HG02938 (cell line): ENCODE measurements at regions not wholly inside any gene's neighbourhood (a gene's known extent, or its start where the extent isn't known, plus 50 kb on each side); places are given as distances from the start of the nearest gene placed in this dataset.

Experiments used
- ATAC-seq: cut with Tn5 transposase; IDR thresholded peaks from one replicate; pipeline ENCODE4 v1.9.1; 2021; ENCODE audit warnings: mild to moderate bottlenecking, moderate library complexity; ENCODE audit not compliant: unreplicated experiment

DNA sequence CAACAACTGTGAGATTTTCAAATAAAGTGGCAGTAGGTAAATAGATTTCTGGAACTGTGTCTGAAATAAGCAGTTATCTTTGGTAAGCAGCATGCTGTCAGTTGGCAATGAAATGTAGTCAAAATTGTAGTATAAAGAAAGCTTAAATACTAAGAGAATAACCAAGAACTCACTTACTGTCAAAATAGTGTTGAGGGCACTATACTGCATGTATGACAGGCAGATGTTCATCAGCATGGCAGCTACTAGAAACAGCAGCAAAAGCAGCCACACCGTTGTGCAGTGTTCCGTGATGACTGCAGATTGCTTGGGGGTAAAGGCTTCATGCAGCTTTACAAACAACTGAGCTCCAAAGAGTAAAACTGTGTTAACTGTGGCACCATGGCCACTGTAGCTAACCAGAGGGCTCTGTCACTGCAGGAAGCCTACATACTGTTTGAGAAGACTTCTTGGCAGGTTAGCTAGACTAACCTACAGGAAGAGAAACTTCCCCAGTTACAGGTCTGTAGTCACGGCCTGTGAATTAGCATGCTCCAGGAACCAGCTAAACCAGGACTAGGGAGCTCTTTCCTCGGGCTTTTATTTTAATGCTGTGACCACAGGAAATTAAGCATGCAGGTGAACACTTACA is 459.7 kb downstream of the TBL1XR1 start:
- no peak for ATAC-seq

DNA sequence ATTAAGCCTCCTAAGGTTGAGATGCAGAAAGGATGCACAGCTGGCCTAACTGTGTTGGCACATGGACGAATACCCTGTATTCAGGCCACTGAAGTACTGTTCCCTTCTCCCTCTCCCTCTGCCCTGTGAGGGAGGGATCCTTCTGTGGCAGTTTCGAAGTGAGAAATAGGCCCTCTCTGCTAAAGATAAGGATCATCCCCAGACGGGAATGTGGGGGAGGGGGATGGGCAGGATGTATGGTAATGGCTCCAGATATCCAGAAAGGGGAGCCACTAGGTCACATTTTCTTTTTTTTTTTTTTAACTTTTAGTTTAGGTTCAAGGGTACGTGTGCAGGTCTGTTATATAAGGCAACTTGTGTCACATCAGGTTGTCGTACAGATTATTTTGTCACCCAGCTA is 463.1 kb downstream of the TBL1XR1 start:
- no peak for ATAC-seq

DNA sequence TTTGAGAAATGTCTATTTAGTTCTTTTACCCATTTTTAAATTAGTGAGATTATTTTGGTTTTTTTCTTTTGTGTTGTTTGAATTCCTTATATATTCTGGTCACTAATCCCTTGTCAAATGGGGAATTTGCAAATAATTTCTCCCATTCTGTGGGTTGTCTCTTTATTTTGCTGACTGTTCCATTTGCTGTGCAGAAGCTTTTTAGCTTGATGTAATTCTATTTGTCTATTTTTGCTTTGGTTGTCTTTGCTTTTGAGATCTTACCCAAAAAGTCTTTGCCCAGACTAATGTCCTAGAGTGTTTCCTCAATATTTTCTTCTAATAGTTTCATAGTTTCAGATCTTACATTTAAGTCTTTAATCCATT is 472.9 kb downstream of the TBL1XR1 start:
- ATAC-seq: no peak

DNA sequence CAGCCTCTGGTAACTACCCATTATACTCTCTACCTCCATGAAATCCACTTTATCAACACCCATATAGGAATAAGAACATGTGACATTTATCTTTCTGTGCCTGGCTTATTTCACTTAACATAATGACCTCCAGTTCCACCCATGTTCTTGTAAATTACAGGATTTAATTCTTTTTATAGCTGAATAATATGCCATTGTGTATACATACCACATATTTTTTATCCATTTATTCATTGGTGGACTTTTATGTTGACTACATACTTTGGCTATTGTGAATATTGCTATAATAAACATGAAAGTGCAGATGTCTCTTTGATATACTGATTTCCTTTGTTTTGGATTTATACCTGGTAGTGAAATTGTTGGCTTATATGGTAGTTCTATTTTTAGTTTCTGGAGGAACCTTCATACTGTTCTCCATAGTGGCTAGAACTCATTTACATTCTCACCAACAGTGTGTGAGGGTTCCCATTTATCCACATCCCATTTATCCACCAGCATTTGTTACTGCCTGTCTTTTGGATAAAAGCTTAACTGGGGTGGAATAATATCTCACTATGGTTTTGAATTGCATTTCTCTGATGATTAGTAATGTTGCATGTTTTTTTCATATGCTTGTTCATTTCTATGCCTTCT is 473.4 kb downstream of the TBL1XR1 start:
- ATAC-seq: no peak

DNA sequence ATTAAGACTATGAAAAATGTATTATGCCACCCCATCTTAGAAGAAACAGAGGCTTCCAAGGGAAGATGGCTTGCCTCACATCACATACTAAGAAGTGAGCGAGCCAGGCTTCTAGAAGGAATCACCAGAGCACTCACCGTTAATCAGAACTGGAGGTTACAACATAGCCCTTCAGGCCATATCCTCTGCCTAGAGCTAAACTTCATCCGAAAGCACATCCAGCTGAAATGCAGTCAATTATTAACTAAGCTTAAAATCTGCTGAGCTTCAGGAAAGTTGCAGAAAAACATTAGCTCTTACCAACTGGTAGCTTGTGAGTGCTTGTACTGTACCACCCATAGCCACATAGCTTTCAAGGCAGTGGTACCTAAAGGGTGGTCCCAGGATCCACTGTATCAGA is 483.2 kb downstream of the TBL1XR1 start:
- ATAC-seq: no peak

DNA sequence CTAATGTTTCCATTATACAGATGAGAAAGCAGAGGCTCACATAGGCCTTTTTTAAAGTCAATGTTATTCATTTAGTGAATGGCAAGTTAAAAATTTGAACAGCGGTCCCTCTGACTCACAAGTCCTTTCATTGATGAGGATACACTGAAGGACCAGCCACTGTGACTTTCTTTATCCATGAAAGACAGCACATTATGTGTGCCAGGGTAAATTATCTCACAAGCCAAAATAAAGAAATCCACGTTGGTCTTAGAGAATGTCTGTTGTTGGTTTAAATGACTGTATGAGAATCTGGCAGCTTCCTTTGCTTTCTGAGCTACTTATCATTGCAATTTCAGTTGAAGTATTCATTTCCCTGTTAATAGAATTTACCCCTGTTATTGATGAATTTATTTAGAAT is 485.1 kb downstream of the TBL1XR1 start:
- no peak for ATAC-seq

DNA sequence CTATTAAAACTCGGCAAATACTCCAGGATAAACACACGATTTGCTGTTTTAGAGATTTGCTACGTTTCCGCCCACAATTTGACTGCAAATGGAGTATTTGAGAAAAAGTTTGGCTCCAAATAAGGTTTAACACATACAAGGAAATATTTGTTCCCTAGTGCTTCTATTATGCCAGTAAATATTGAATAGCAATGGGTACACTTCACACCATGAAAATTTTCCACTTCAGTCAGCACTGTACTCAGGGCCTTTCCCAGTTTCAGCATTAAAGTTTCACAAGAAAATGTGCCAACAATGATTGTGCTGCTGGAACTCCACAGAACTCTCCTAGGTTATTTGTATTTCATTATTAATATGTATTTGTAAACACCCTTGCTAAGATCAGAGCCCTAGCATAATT is 498.0 kb downstream of the TBL1XR1 start:
- no peak for ATAC-seq

DNA sequence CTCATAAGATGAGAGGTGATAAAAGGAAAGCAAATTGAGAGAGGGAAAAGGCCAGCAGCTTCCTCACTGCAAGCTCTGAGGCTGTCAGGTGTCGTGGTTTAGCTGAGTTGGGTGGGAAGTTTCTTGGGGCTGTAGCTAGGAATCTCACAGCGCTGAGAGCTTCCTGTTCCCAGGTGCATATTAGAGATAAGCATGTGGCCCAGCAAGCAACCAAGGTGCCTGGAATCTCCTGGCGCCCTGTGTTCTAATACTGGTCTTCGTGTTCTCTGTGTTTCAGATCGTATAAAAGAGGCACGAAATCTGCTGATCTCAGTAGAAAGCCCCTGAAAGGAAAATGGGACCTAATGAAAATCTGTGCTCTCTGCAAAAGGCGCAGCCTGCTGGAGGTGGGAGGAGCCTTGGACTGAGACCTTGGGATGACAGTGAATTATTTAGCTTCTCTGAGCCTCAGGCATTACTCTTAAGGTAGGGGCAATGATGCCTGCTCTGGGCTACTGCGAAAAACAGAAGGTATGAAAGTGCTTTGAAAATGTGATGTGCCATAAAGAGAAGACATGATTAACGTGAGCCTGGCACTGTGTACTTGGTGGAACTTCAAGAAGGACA is 499.9 kb downstream of the TBL1XR1 start:
- ATAC-seq: no peak

DNA sequence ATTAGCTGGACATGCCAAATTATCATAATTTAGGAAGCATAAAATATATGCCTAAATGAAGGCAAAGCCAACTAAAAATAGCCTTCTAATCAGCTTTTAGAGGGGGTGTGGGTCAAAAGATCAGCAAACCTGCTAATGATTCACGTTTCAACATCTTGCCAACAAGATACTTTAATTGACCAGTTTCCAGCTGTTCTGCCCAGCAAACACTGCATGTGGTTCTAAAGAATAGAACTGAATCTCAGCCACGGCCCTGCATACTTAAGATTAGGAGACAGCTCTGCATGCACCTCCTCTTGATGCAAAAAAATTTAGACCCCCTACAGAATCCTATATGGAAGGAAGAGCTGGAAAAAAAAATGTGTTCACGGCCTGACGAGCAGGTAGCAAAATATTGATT is 500.5 kb downstream of the TBL1XR1 start:
- ATAC-seq: no peak

DNA sequence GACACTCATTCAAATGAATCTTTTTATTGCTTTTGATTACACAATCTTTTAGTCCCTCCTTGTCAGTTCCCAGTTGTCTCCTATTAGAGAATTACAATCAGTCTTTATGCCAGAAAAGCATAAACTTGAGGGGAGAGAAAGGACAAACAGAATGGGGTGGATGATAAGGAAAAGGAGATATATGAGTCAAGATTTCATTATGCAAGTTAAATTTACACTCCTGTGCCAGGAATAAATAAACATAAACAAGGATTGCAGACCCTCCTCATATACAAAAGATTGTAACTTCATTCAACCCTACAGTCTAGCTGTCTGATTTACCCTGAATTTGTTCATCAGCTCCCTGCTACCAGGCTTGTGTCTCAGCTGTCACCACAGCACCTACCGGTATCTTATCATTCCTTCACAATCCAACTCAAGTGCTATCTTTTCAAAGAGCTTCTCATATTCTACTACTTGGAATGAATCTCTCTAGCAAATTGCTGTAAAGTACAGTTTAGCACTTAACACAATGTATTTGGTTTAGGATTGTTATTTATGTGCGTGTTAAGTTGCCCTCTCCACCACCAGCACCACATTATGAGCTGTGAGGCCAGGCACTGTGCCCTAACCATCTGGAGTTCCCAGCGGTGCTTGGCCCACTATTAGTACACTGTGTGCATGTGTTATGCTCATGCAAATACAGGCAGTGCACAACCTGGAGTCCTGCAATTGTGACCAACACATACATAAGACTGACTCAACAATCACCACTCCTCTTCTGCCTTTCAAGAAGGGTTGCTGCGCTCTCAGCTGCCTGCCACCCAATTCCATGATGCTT is 504.1 kb downstream of the TBL1XR1 start:
- no peak for ATAC-seq

DNA sequence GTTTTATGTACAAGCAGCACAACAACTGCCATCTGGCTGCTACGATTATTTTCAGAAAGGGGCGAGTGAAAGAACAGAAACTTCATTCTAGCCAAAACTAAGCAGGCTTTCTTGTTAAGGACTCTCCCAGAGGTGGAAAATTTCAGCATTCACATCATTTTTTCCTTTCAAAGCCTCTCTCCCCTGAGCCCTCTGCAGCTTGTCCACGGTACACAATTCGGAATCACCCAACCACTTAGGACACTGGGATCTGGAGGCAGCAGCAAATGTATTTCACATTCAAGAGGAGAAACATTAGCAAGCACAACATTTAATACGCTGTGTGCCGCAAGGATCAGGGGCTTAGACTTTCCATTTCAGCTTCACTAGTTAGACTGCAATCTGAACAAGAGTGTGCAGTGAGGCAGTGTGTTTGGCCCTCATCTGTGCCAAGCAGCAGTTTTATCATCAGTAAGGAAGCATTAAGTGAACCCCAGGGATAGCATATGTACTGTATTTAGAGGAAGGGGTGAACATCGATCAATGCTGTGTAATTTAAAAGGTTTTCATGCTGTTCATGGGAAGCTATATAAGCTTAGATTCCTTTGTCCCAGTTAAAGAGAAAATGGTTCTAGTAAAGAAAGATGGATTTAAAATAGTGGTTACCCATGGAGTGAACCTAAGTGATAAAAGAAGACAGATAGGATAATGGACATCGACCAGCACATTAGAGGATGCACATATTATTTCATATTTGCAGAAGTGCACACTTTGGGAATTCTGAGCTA is 504.9 kb downstream of the TBL1XR1 start:
- no peak for ATAC-seq

DNA sequence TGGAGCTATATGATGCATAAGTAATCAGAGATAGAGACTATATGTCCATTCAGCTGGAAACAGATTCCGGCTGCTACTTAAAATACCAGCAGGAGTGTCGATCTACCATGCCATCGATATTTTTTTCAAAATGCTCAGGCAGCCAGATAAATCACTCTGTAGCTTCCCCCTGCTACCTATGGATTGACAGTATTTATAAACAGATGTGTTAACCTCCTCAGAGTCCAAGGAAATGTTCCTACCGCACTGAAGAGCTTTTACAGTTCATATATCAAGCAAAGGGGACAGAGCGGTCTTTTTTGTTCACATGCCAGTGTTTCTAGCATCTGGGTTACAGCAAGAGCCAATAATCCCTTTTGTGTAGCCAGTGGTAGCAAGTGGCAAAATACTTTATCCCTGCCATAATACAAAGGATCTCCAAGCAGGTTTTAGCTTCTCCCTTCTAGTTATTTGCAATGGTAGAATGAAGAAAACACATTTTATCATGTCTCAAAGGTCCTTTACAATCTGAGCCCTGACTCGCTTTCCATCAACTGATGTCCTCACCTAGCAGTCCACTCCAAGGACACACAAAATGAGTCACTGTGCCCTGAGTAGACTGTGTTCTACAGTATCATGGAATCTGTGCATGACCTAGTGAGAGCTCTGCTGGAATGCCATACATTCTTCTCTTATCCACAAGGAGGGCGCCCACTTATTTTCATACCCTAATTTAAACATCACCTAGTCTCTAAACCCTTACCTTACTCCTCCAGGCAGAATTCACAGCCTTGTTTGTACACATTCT is 507.0 kb downstream of the TBL1XR1 start:
- no peak for ATAC-seq

DNA sequence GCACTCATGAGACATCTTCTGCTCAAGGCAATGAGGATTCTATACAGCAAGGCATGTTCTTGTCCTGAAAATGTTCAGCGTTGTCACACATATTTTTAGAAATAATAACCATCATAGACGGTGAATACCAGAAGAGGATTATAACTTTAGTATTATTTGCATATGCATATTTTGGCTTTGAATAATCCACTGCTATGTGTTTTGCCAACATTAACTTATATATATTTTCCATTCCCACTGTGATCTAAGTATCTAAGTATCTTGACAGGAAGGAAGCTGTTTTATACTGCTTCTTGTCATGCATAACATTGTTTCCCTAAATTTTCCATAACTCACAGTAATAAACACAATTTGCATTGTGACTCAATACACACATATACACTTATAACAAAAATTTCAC is 509.5 kb downstream of the TBL1XR1 start:
- no peak for ATAC-seq

DNA sequence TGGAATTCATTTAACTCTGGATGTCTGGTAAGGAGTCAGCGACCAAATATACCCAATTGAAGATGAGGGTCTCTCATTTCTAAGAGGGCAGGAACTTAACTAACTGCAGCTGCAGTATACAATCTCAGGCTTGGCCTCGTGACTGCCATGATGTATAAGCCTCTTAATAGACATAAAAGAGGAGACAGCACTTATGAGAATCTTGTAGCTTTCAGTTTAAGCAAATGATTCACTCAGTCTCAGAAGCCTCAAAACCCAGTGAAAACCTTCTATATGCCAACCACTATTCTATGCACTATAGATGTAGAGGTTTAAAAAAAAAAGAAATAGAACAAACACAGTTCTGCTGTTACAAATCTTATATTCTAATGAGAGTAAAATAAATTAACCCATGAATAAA is 513.9 kb downstream of the TBL1XR1 start:
- peak; percentile 82 for ATAC-seq

DNA sequence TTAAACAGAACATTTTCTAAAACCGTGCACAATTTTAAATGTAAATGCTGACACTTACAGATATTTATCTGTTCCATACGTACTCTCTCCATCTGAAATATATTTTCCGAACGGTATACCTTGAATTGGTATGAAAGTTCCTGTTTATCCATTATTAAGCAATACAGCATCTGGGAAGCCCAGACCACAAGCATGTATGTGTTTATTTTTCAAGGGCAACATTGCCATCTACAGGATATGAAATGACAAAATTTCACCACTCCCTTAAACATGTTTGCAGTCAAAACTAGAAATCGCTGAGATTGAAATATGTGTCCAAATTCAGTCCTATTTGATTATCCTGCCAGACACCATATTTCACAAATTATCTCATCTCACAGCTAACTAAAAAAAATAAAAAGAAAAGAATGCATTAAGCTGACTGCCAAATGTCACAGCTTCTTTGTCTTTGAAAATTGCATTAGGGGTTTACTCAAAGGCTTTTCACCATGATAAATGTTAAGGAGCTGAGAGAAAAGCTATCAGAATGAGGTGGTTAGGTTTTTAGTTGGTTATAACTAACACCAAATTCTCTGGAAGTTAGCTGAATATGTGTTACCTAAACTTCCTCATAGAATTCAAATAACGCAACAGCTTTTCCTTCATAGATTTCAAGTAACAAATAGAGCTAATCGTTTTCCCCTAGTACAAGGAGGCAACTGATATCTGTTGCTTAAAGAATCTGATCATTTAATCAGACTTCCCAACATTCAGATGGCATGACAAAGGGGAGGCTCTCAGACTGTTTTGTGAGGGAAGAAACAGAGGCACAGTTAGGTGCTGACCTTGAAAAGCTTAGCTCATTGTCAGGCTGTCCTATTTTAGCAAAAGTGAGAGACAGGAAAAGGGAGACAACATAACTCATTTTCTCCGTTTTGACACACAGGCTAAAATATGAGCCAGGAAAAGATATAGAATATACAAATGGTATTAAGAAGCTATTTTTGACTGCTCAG is 533.1 kb downstream of the TBL1XR1 start:
- ATAC-seq: peak; percentile 54

DNA sequence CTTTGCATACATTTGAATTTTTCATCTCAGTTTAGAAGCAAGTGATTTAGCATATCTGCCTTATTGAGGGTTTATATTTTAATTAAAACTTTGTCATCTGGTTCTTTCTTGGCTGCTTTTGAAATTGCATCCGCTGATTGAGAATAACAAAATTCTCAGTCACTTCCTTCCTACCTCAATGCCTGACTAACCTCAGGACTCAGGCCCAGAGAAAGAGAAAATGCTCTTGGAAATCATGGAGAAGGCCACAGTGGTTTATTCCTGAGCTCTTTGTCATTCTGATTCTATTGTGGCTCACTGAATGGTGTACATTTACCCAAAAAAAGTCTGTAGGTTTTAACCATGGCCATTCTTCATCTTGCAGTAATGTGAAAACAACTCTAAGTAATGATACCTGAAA is 533.9 kb downstream of the TBL1XR1 start:
- ATAC-seq: no peak

DNA sequence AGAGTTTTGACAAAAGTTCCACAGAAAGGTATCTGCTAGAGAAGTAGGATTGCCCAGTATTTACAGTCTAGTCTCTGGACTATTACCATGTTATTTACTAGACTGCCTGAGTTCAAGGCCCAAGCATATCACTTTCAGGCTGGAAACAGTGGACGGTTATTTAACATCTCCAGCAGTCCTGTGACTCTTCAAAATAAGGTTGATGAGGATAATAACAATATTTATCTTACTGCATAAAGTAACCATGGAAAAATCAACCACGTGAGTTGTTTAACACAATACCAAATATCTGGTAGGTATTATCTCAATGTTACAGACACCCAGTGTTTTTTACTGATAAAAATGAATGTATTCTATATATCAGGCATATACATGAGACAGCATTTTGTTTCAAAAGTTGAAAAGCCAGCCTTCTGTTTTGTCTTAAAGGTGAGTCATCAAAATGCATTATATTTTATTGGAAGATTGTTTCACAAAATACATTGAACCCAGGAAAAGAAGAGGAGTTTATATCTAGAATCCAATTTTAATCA is 535.8 kb downstream of the TBL1XR1 start:
- no peak for ATAC-seq

DNA sequence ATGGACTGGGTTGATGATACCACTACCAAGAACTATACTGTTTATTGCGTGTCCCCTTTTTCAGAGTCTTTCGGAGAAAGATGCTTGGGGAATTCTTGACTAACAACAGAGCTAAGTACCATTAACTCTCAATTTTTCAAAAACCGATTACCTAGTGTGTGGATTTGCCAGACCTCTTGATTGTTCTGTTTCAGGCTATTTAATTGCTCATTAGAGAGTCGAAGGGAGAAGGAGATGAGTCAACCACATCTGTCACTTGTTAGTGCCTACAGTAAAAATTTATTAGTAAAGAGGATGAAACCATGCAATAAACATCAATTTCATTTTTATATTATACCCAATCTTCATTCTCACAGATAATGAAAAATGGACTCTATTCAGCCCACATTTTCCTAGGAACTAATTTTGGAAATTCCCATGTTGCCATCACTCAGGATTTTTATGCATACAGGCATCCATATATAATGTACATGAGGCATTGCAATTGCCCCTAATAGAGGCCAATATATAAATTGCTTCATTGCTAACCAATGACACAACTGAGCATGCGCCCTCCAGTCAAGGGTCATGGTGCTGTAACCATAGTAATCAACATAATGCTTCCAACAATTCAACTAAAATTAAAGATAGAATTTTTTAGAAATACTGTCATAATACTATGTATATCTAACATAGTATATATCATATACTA is 541.7 kb downstream of the TBL1XR1 start:
- no peak for ATAC-seq
